Gastrocnemius medialis (tissue), 4 donors: ENCODE measurements at regions not wholly inside any gene's neighbourhood (a gene's known extent, or its start where the extent isn't known, plus 50 kb on each side); places are given as distances from the start of the nearest gene placed in this dataset.

Experiments used
- ATAC-seq, 2 donors: fragments of 150-250 bp; one replicate each; pipeline ENCODE4 v1.9.1; 2016
- DNase-seq, 2 donors: peaks; one replicate each; pipeline ENCODE4 v3.0.0-alpha.2; 2019
- H3K27ac ChIP-seq, 4 donors: fragments of 200-600 bp; sonication (generic); 1 replicate in 1 of 4; 2 replicates in 3 of 4; pipeline ENCODE4 v1.5.1; 2016 to 2018; ENCODE audit warnings: mild to moderate bottlenecking in 2 of 4, moderate library complexity in 1 of 4
- H3K27me3 ChIP-seq, 3 donors: fragments of 200-600 bp; sonication (generic) in 2 of 3; 1 replicate in 1 of 3; 2 replicates in 2 of 3; pipeline versions ENCODE4 v1.5.1 to v1.6.0; 2016 to 2019; ENCODE audit warnings: mild to moderate bottlenecking in 1 of 3, moderate library complexity in 1 of 3
- H3K36me3 ChIP-seq, 2 donors: fragments of 200-600 bp; sonication (generic) in 1 of 2; one replicate each; pipeline ENCODE4 v1.5.1; 2017 to 2018
- H3K4me1 ChIP-seq, 2 donors: fragments of 200-600 bp; sonication (generic) in 1 of 2; one replicate each; pipeline ENCODE4 v1.5.1; 2016 to 2017; ENCODE audit warnings: mild to moderate bottlenecking in 2 of 2
- H3K4me3 ChIP-seq, 4 donors: fragments of 200-600 bp; sonication (generic) in 3 of 4; 1 replicate in 1 of 4; 2 replicates in 3 of 4; pipeline ENCODE4 v1.5.1; 2016 to 2019; ENCODE audit warnings: mild to moderate bottlenecking in 2 of 4
- H3K9me3 ChIP-seq, 3 donors: fragments of 200-600 bp; sonication (generic) in 2 of 3; 1 replicate in 1 of 3; 2 replicates in 2 of 3; pipeline ENCODE4 v1.5.1; 2016 to 2019
- CTCF ChIP-seq, 5 experiments: fragments of 450-650 bp in 3 of 5; fragments of 200-600 bp in 2 of 5; sonication (generic) in 2 of 5; IDR thresholded peaks in 4 of 5; conservative IDR thresholded peaks in 1 of 5; 1 replicate in 4 of 5; 2 replicates in 1 of 5; pipeline ENCODE4 v1.5.1; 2016 to 2019; ENCODE audit warnings: antibody characterized with exemption in 5 of 5, mild to moderate bottlenecking in 3 of 5, moderate library complexity in 3 of 5
- POLR2A ChIP-seq, 2 donors: fragments of 450-650 bp; IDR thresholded peaks; one replicate each; pipeline ENCODE4 v1.6.1; 2017; ENCODE audit warnings: antibody characterized with exemption in 2 of 2, mild to moderate bottlenecking in 2 of 2, moderate library complexity in 2 of 2
- in situ Hi-C, 4 donors: fragments of 200-750 bp; cut with MboI; loops; one replicate each; pipeline versions ENCODE4 v1.15.0 to v1.8.0; 2017; ENCODE audit warnings: low sequenced_read_pairs in 4 of 4
- intact Hi-C: fragments of 100-400 bp; cut with DNase I; formaldehyde crosslinking; loops from one replicate; pipeline ENCODE4 v1.15.1; 2023; ENCODE audit warnings: low total_unique reads

- in situ Hi-C loops (no loop called here), intact Hi-C loops (no loop called here)
- ATAC-seq, result no peak
- H3K9me3 ChIP-seq, result no peaks in the 10 kb centered on the region
- H3K4me3 ChIP-seq, result no peak overlapping the region
- no peaks in the 10 kb centered on the region for H3K36me3 ChIP-seq
- H3K27me3 ChIP-seq, result no peaks in the 10 kb centered on the region
- peaks cover 15 to 18% of the 10 kb centered on the region in 2 donors for H3K4me1 ChIP-seq
- DNase-seq, result no peak
- no peak for TF ChIP-seq POLR2A (IDR thresholded peaks at IDR 0.05)
- no peak for TF ChIP-seq CTCF (IDR thresholded peaks at IDR 0.05 in 4 of 5, conservative IDR thresholded peaks at IDR 0.05 in 1 of 5)
- no peak overlapping the region for H3K27ac ChIP-seq
These were observed 463.3 kb downstream of the SOX6 start for GRCh38 chr11:15893080-15893492.

- ATAC-seq (no peak), DNase-seq (no peak)
- Histone ChIP-seq H3K4me1 (peaks cover 15 to 18% of the 10 kb centered on the region in 2 donors), H3K27me3 (no peaks in the 10 kb centered on the region), H3K9me3 (no peaks in the 10 kb centered on the region), H3K27ac (peak overlapping the region in 1 of 4 donors; percentile 49), H3K36me3 (no peaks in the 10 kb centered on the region), H3K4me3 (no peak overlapping the region)
- TF ChIP-seq POLR2A (IDR thresholded peaks at IDR 0.05) (no peak), CTCF (IDR thresholded peaks at IDR 0.05 in 4 of 5, conservative IDR thresholded peaks at IDR 0.05 in 1 of 5) (no peak)
- intact Hi-C loops (no loop called here), in situ Hi-C loops (no loop called here)
These were observed 460.3 kb downstream of the SOX6 start for GRCh38 chr11:15896026-15896425.

- ATAC-seq (peak; percentile 56 to 90), DNase-seq (peak; percentile 28 to 63)
- Histone ChIP-seq H3K9me3 (no peaks in the 10 kb centered on the region), H3K27me3 (no peaks in the 10 kb centered on the region), H3K4me3 (no peak overlapping the region), H3K4me1 (peaks cover 15 to 18% of the 10 kb centered on the region in 2 donors), H3K27ac (peak overlapping the region in 3 of 4 donors; percentile 2 to 49 (median 3)), H3K36me3 (no peaks in the 10 kb centered on the region)
- no peak for TF ChIP-seq POLR2A (IDR thresholded peaks at IDR 0.05)
- TF ChIP-seq CTCF (IDR thresholded peaks at IDR 0.05 in 4 of 5, conservative IDR thresholded peaks at IDR 0.05 in 1 of 5), result no peak
- in situ Hi-C loops, result no loop called here
- intact Hi-C loops, result no loop called here
These were observed 459.8 kb downstream of the SOX6 start for GRCh38 chr11:15896530-15896929.

GRCh38 chr11:15897211-15897960, 459.0 kb downstream of the SOX6 start:
- H3K4me1 ChIP-seq, result peaks cover 15 to 18% of the 10 kb centered on the region in 2 donors
- no peak overlapping the region for H3K4me3 ChIP-seq
- ATAC-seq (peak; percentile 51 to 79), DNase-seq (no peak)
- intact Hi-C loops (no loop called here), in situ Hi-C loops (no loop called here)
- H3K9me3 ChIP-seq, result no peaks in the 10 kb centered on the region
- H3K36me3 ChIP-seq, result no peaks in the 10 kb centered on the region
- no peaks in the 10 kb centered on the region for H3K27me3 ChIP-seq
- TF ChIP-seq POLR2A (IDR thresholded peaks at IDR 0.05) (no peak), CTCF (IDR thresholded peaks at IDR 0.05 in 4 of 5, conservative IDR thresholded peaks at IDR 0.05 in 1 of 5) (no peak)
- H3K27ac ChIP-seq, result peak overlapping the region in 3 of 4 donors; percentile 2 to 49 (median 3)
